MM.1S (cell line): ENCODE measurements at regions not wholly inside any gene's neighbourhood (a gene's known extent, or its start where the extent isn't known, plus 50 kb on each side); places are given as distances from the start of the nearest gene placed in this dataset.

ENCODE experiments used
- DNase-seq: peaks from one replicate; pipeline ENCODE4 v3.0.0-alpha.2; 2015
- H2AFZ ChIP-seq: fragments of 300-600 bp; sonication (generic); 2 replicates; pipeline ENCODE4 v1.6.0; 2016; ENCODE audit warnings: antibody characterized with exemption, low read length
- H3F3A ChIP-seq: fragments of 300-600 bp; sonication (generic); 2 replicates; pipeline ENCODE4 v1.6.1; 2016; ENCODE audit warnings: mild to moderate bottlenecking, antibody characterized with exemption, low read length, moderate library complexity, mixed read lengths; ENCODE audit not compliant: insufficient read depth
- H3K27ac ChIP-seq: fragments of 300-600 bp; sonication (generic); 2 replicates; pipeline ENCODE4 v1.5.1; 2016; ENCODE audit warnings: mild to moderate bottlenecking, low read length
- H3K27me3 ChIP-seq: fragments of 300-600 bp; sonication (generic); replicated peaks from 2 replicates; pipeline ENCODE4 v1.6.0; 2016; ENCODE audit warnings: low read length; ENCODE audit not compliant: insufficient read depth
- H3K36me3 ChIP-seq: fragments of 300-600 bp; sonication (generic); replicated peaks from 2 replicates; pipeline ENCODE4 v1.6.1; 2016; ENCODE audit warnings: mild to moderate bottlenecking, low read length, mixed read lengths; ENCODE audit not compliant: insufficient read depth
- H3K4me1 ChIP-seq: fragments of 300-600 bp; sonication (generic); 2 replicates; pipeline ENCODE4 v1.6.1; 2016; ENCODE audit warnings: low read length, mixed read lengths
- H3K4me2 ChIP-seq: fragments of 300-600 bp; sonication (generic); 2 replicates; pipeline ENCODE4 v1.6.0; 2016; ENCODE audit warnings: low read depth, low read length
- H3K4me3 ChIP-seq: fragments of 300-600 bp; sonication (generic); 2 replicates; pipeline ENCODE4 v1.5.1; 2016; ENCODE audit warnings: low read length, mixed read lengths
- H3K79me2 ChIP-seq: fragments of 300-600 bp; sonication (generic); 2 replicates; pipeline ENCODE4 v1.6.1; 2016; ENCODE audit warnings: mixed run types, low read length, mixed read lengths
- H3K9ac ChIP-seq: fragments of 300-600 bp; sonication (generic); 2 replicates; pipeline ENCODE4 v1.6.1; 2016; ENCODE audit warnings: low read length, mixed read lengths
- H3K9me2 ChIP-seq: fragments of 300-600 bp; sonication (generic); replicated peaks from 2 replicates; pipeline ENCODE4 v1.6.1; 2016; ENCODE audit warnings: mild to moderate bottlenecking, low read length, mixed read lengths; ENCODE audit not compliant: insufficient read depth
- H3K9me3 ChIP-seq: fragments of 300-600 bp; sonication (generic); replicated peaks from 2 replicates; pipeline ENCODE4 v1.6.1; 2016; ENCODE audit warnings: mild to moderate bottlenecking, low read length, mixed read lengths; ENCODE audit not compliant: insufficient read depth
- H4K20me1 ChIP-seq: fragments of 300-600 bp; sonication (generic); 2 replicates; pipeline ENCODE4 v1.6.1; 2016; ENCODE audit warnings: mild to moderate bottlenecking, low read length, moderate library complexity, mixed read lengths; ENCODE audit not compliant: insufficient read depth
- CTCF ChIP-seq: fragments of 300-600 bp; sonication (generic); IDR thresholded peaks from 2 replicates; pipeline ENCODE4 v1.5.1; 2016; ENCODE audit warnings: antibody characterized with exemption, low read length, mixed read lengths
- EZH2 ChIP-seq: fragments of 300-600 bp; sonication (generic); optimal IDR thresholded peaks from 2 replicates; pipeline ENCODE3; 2017; ENCODE audit warnings: low read depth, mild to moderate bottlenecking, antibody characterized with exemption, low read length, mixed read lengths
- EZH2phosphoT487 ChIP-seq: fragments of 300-600 bp; sonication (generic); IDR thresholded peaks from 2 replicates; pipeline ENCODE4 v1.6.1; 2018; ENCODE audit warnings: antibody characterized with exemption, low read length

- Histone ChIP-seq H3K4me1 (no peaks in the 10 kb centered on the region), H3K4me3 (no peak overlapping the region), H4K20me1 (no peaks in the 10 kb centered on the region), H3K36me3 (no peaks in the 10 kb centered on the region), H3K27me3 (peaks cover 70% of the 10 kb centered on the region), H3K79me2 (no peaks in the 10 kb centered on the region), H3K9me3 (no peaks in the 10 kb centered on the region), H3F3A (no peaks in the 10 kb centered on the region), H3K9ac (no peak overlapping the region), H2AFZ (no peak overlapping the region), H3K9me2 (no peaks in the 10 kb centered on the region), H3K4me2 (no peak overlapping the region), H3K27ac (no peak overlapping the region)
- TF ChIP-seq CTCF = no peak
- TF ChIP-seq EZH2 = no peak
- TF ChIP-seq EZH2phosphoT487 = no peak
- DNase-seq = no peak
Observed at GRCh38 chr10:133026726-133027395, 60.9 kb upstream of the ADGRA1 start.

- no peak overlapping the region for H3K4me3 ChIP-seq
- H3F3A ChIP-seq = no peaks in the 10 kb centered on the region
- no peak for DNase-seq
- no peak overlapping the region for H3K4me2 ChIP-seq
- H3K9me2 ChIP-seq = no peaks in the 10 kb centered on the region
- H3K79me2 ChIP-seq = no peaks in the 10 kb centered on the region
- no peaks in the 10 kb centered on the region for H3K9me3 ChIP-seq
- no peak for TF ChIP-seq EZH2phosphoT487
- no peak for TF ChIP-seq CTCF
- no peak for TF ChIP-seq EZH2
- H3K27me3 ChIP-seq = peaks cover 70% of the 10 kb centered on the region
- H3K27ac ChIP-seq = no peak overlapping the region
- H2AFZ ChIP-seq = no peak overlapping the region
- no peaks in the 10 kb centered on the region for H4K20me1 ChIP-seq
- H3K36me3 ChIP-seq = no peaks in the 10 kb centered on the region
- no peak overlapping the region for H3K9ac ChIP-seq
- H3K4me1 ChIP-seq = no peaks in the 10 kb centered on the region
Observed at GRCh38 chr10:133026171-133026570, 61.6 kb upstream of the ADGRA1 start.

GRCh38 chr10:133025558-133026090 lies 62.1 kb upstream of the ADGRA1 start:
- H3K79me2 ChIP-seq = no peaks in the 10 kb centered on the region
- no peaks in the 10 kb centered on the region for H3K9me2 ChIP-seq
- H3F3A ChIP-seq = no peaks in the 10 kb centered on the region
- DNase-seq = no peak
- H2AFZ ChIP-seq = no peak overlapping the region
- H4K20me1 ChIP-seq = no peaks in the 10 kb centered on the region
- TF ChIP-seq CTCF (no peak), EZH2 (no peak), EZH2phosphoT487 (no peak)
- peaks cover 66% of the 10 kb centered on the region for H3K27me3 ChIP-seq
- no peak overlapping the region for H3K9ac ChIP-seq
- no peaks in the 10 kb centered on the region for H3K9me3 ChIP-seq
- H3K36me3 ChIP-seq = no peaks in the 10 kb centered on the region
- no peak overlapping the region for H3K27ac ChIP-seq
- no peak overlapping the region for H3K4me3 ChIP-seq
- H3K4me2 ChIP-seq = no peak overlapping the region
- no peaks in the 10 kb centered on the region for H3K4me1 ChIP-seq
